HepG2 (cell line): ENCODE measurements at regions not wholly inside any gene's neighbourhood (a gene's known extent, or its start where the extent isn't known, plus 50 kb on each side); places are given as distances from the start of the nearest gene placed in this dataset.

Experiments
- ATAC-seq: fragments of 200-7000 bp; cut with Tn5 transposase; 3 replicates; pipeline ENCODE4 v1.9.1; 2020; ENCODE audit warnings: mild to moderate bottlenecking, moderate library complexity
- BruUV-seq: library from RNA; stranded (reverse); fragments of 400-500 nt; replicated peaks from 2 replicates; lab custom pipeline; 2021; lab: Mats Ljungman, UMichigan
- CTCF ChIA-PET: fragments of 300-600 bp; formaldehyde crosslinking; extraction: SDS; loops from one replicate; lab custom pipeline; 2021; ENCODE audit warnings: low total read pairs, inconsistent platforms, low intra/inter-chr PET ratio; lab: Yijun Ruan, JAX
- POLR2A ChIA-PET: fragments of 350-600 bp; sonication (Branson Sonifier 250); formaldehyde crosslinking; loops from one replicate; lab custom pipeline; 2020; ENCODE audit warnings: antibody characterized with exemption, inconsistent platforms; lab: Yijun Ruan, JAX
- DNase-seq: peaks from one replicate; pipeline ENCODE4 v3.0.0-alpha.2; 2015; ENCODE audit warnings: low spot score
- FAIRE-seq: peaks from 3 replicates; lab custom pipeline; 2011; peaks lifted over from hg19 to GRCh38; lab: Jason Lieb, UNC
- H2AFZ ChIP-seq: one replicate; pipeline ENCODE4 v1.6.1; 2011; ENCODE audit warnings: low read length, inconsistent platforms
- H3K27ac ChIP-seq: fragments of 300-600 bp; 3 replicates; pipeline ENCODE4 v1.8.0; 2011; ENCODE audit warnings: mixed run types, mild to moderate bottlenecking, mixed read lengths, low read length, inconsistent platforms; ENCODE audit not compliant: insufficient read depth; ENCODE audit errors: extremely low read length
- H3K27me3 ChIP-seq, 2 experiments: fragments of 200-600 bp in 1 of 2; 2 replicates in 1 of 2; 3 replicates in 1 of 2; pipeline versions ENCODE4 v1.6.0 to v1.8.0; 2011; ENCODE audit warnings: low read length in 2 of 2, mild to moderate bottlenecking in 2 of 2, moderate library complexity in 2 of 2, inconsistent platforms in 1 of 2; ENCODE audit not compliant: insufficient read depth in 2 of 2, control insufficient read depth in 1 of 2
- H3K36me3 ChIP-seq, 2 experiments: fragments of 200-600 bp in 1 of 2; replicated peaks in 1 of 2; 2 replicates in 1 of 2; 3 replicates in 1 of 2; pipeline versions ENCODE4 v1.5.1 to v1.8.0; 2011; ENCODE audit warnings: low read length in 2 of 2, inconsistent platforms in 1 of 2; ENCODE audit not compliant: insufficient read depth in 2 of 2, control insufficient read depth in 1 of 2
- H3K4me1 ChIP-seq: 2 replicates; pipeline ENCODE4 v1.5.1; 2012; ENCODE audit warnings: low read length, inconsistent platforms; ENCODE audit not compliant: insufficient read depth
- H3K4me2 ChIP-seq: 2 replicates; pipeline ENCODE4 v1.6.0; 2011; ENCODE audit warnings: low read depth, low read length, inconsistent platforms
- H3K4me3 ChIP-seq, 3 experiments: fragments of 200-600 bp in 1 of 3; sonication (generic), shearing (Covaris generic) in 1 of 3; replicated peaks in 1 of 3; 2 replicates each; pipeline ENCODE4 v1.5.1; 2011 to 2016; ENCODE audit warnings: low read length in 3 of 3, inconsistent platforms in 2 of 3, low read depth in 2 of 3, mild to moderate bottlenecking in 2 of 3, control low read depth in 1 of 3, mixed read lengths in 1 of 3; ENCODE audit not compliant: insufficient read depth in 1 of 3
- H3K79me2 ChIP-seq: one replicate; pipeline ENCODE4 v1.6.1; 2011; ENCODE audit warnings: low read length, inconsistent platforms; ENCODE audit not compliant: insufficient read depth
- H3K9ac ChIP-seq: 2 replicates; pipeline ENCODE4 v1.6.0; 2011; ENCODE audit warnings: mild to moderate bottlenecking, low read depth, low read length, inconsistent platforms; ENCODE audit not compliant: insufficient read depth
- H3K9me3 ChIP-seq: 2 replicates; pipeline ENCODE4 v1.5.1; 2012; ENCODE audit warnings: mild to moderate bottlenecking, low read length
- H4K20me1 ChIP-seq: 2 replicates; pipeline ENCODE4 v1.6.0; 2011; ENCODE audit warnings: inconsistent platforms, mild to moderate bottlenecking, low read length, moderate library complexity; ENCODE audit not compliant: insufficient read depth
- MTF1 ChIP-seq: sonication (generic); formaldehyde crosslinking; IDR thresholded peaks from 2 replicates; pipeline ENCODE4 v1.5.0; 2020; ENCODE audit warnings: missing genetic modification reagents
- RAD51 ChIP-seq: fragments of 450-650 bp; IDR thresholded peaks from 2 replicates; pipeline ENCODE4 v1.6.1; 2016; ENCODE audit warnings: borderline replicate concordance
- SIN3A ChIP-seq: IDR thresholded peaks from 2 replicates; pipeline ENCODE4 v1.6.1; 2011; ENCODE audit warnings: low read depth, mild to moderate bottlenecking, control low read depth, low read length, borderline replicate concordance
- SIN3B ChIP-seq: fragments of 150-350 bp; IDR thresholded peaks from 2 replicates; pipeline ENCODE4 v1.6.1; 2014; ENCODE audit warnings: low read length
- TOPORS ChIP-seq: sonication (generic); formaldehyde crosslinking; IDR thresholded peaks from 2 replicates; pipeline ENCODE4 v1.8.0; 2023; ENCODE audit warnings: mild to moderate bottlenecking, missing genetic modification reagents
- ZBTB14 ChIP-seq: sonication (generic); formaldehyde crosslinking; IDR thresholded peaks from 2 replicates; pipeline ENCODE4 v1.4.0; 2020; ENCODE audit warnings: missing genetic modification reagents
- ZC3H13 ChIP-seq: sonication (generic); formaldehyde crosslinking; IDR thresholded peaks from 2 replicates; pipeline ENCODE4 v1.8.1; 2023; ENCODE audit warnings: mild to moderate bottlenecking, missing genetic modification reagents, moderate library complexity
- ZNF24 ChIP-seq: fragments of 450-650 bp; IDR thresholded peaks from 2 replicates; pipeline ENCODE4 v1.6.1; 2017; ENCODE audit warnings: antibody characterized with exemption, mild to moderate bottlenecking
- ZNF788 ChIP-seq: sonication (generic); formaldehyde crosslinking; IDR thresholded peaks from 2 replicates; pipeline ENCODE4 v1.5.0; 2020; ENCODE audit warnings: mild to moderate bottlenecking, missing genetic modification reagents, borderline replicate concordance
- ZNF83 ChIP-seq: sonication (generic); formaldehyde crosslinking; IDR thresholded peaks from 2 replicates; pipeline ENCODE4 v1.4.0; 2020; ENCODE audit warnings: missing genetic modification reagents, mild to moderate bottlenecking, borderline replicate concordance
- WGBS: methylation state at CpG from one replicate; pipeline ENCODE4 v1.1.6; 2017; ENCODE audit warnings: low lambda C conversion rate; 5-methylcytosine and 5-hydroxymethylcytosine counted together
- in situ Hi-C: cut with HindIII; loops from 2 replicates; pipeline ENCODE4 v1.10.0; 2017; ENCODE audit warnings: low pct_unique_long_range_greater_than_20kb; ENCODE audit not compliant: extremely low pct_ligation_motif_present
- intact Hi-C: fragments of 100-400 bp; cut with micrococcal nuclease; formaldehyde crosslinking; loops from one replicate; pipeline ENCODE4 v1.10.0; 2022; ENCODE audit not compliant: unreplicated experiment

DNA sequence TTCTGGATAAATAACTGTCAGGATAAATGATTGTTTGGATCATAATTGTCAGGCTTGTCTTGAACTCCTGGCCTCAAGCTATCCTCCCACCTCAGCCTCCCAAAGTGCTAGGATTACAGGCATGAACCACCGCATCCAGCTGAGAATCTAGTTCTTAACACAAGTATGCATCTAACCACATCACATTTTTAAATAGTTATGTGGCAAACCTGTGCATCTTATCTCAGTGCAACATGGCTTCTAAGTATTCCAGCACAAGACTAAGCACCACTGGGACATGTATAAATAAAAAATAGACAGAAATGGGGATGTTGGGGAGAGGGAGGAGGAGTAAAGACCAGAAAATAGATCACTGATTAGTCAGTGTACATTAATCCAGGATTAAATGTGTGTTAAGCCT lies 74.7 kb upstream of the TBL1X start:
- ChIA-PET CTCF (no interaction called here), POLR2A (no interaction called here)
- H4K20me1 ChIP-seq, result no peaks in the 10 kb centered on the region
- no peaks in the 10 kb centered on the region for H3K79me2 ChIP-seq
- no peak overlapping the region for H3K4me2 ChIP-seq
- H3K36me3 ChIP-seq, result no peaks in the 10 kb centered on the region
- no peak overlapping the region for H3K27ac ChIP-seq
- no peak overlapping the region for H3K4me3 ChIP-seq
- H3K27me3 ChIP-seq, result no peaks in the 10 kb centered on the region; a peak in 1 of 5 replicates
- DNase-seq, result no peak
- TF ChIP-seq RAD51, result no peak
- no peak for TF ChIP-seq ZNF788 (CRISPR knock-in tag)
- TF ChIP-seq TOPORS, result no peak
- TF ChIP-seq MTF1 (CRISPR knock-in tag), result no peak
- TF ChIP-seq ZNF24, result no peak
- TF ChIP-seq ZC3H13, result no peak
- TF ChIP-seq SIN3A, result no peak
- TF ChIP-seq ZNF83 (CRISPR knock-in tag), result no peak
- TF ChIP-seq ZBTB14 (CRISPR knock-in tag), result no peak
- no peak for TF ChIP-seq SIN3B
- no peak overlapping the region for H2AFZ ChIP-seq
- H3K9ac ChIP-seq, result no peak overlapping the region
- no peaks in the 10 kb centered on the region for H3K9me3 ChIP-seq
- no TSS peak for BruUV-seq
- in situ Hi-C loops, result no loop called here
- no peaks in the 10 kb centered on the region for H3K4me1 ChIP-seq
- 0% methylated on average over 1 of the region's 1 CpG for WGBS
- FAIRE-seq, result no peak
- intact Hi-C loops, result no loop called here
- ATAC-seq, result no peak
